T-helper 1 cell treated with Interleukin-12 subunit alpha and Interleukin-12 subunit beta and Interleukin-4 antibody, amounts not matched to agents 30 μg/mL and 1 μg/mL, for 36 hours (primary cell): ENCODE measurements at regions not wholly inside any gene's neighbourhood (a gene's known extent, or its start where the extent isn't known, plus 50 kb on each side); places are given as distances from the start of the nearest gene placed in this dataset.
"Not testable (repeated sequence)": the region's sequence is repeated elsewhere in the genome, so short reads cannot be mapped to it uniquely, and the experiment has no call there.

Source experiments
- H3K27ac Mint-ChIP-seq: one replicate; pipeline ENCODE4 v1.8.0; 2021; ENCODE audit warnings: mild to moderate bottlenecking, mixed read lengths
- H3K27me3 Mint-ChIP-seq: one replicate; pipeline ENCODE4 v1.8.0; 2021; ENCODE audit warnings: low read depth, mixed read lengths
- H3K36me3 Mint-ChIP-seq: one replicate; pipeline ENCODE4 v1.8.0; 2021; ENCODE audit warnings: low read depth, mixed read lengths
- H3K4me1 Mint-ChIP-seq: one replicate; pipeline ENCODE4 v1.8.0; 2021; ENCODE audit warnings: low read depth, mixed read lengths
- H3K4me3 Mint-ChIP-seq: one replicate; pipeline ENCODE4 v1.8.0; 2021; ENCODE audit warnings: mild to moderate bottlenecking, moderate library complexity, mixed read lengths
- H3K9me3 Mint-ChIP-seq: one replicate; pipeline ENCODE4 v1.8.0; 2021; ENCODE audit warnings: mixed read lengths

- Mint-ChIP-seq H3K4me3 (no peak overlapping the region), H3K36me3 (no peaks in the 10 kb centered on the region), H3K27ac (no peak overlapping the region), H3K4me1 (no peaks in the 10 kb centered on the region), H3K9me3 (peaks cover 8% of the 10 kb centered on the region), H3K27me3 (no peaks in the 10 kb centered on the region)
Observed at GRCh38 chr7:69540287-69540686, 58.0 kb upstream of the AUTS2 start.

- not testable (repeated sequence) for H3K4me3 Mint-ChIP-seq
Observed at GRCh38 chr7:69541779-69542432, 56.4 kb upstream of the AUTS2 start.

GRCh38 chr7:69545175-69545574, 53.1 kb upstream of the AUTS2 start:
- Mint-ChIP-seq H3K27me3 (no peaks in the 10 kb centered on the region), H3K4me1 (no peaks in the 10 kb centered on the region), H3K4me3 (no peak overlapping the region), H3K36me3 (no peaks in the 10 kb centered on the region), H3K9me3 (peaks cover 8% of the 10 kb centered on the region), H3K27ac (no peak overlapping the region)

More at GRCh38 chr7:69541779-69542432, 56.4 kb upstream of the AUTS2 start:
- not testable (repeated sequence) for H3K27ac Mint-ChIP-seq, H3K4me1 Mint-ChIP-seq, H3K9me3 Mint-ChIP-seq, H3K27me3 Mint-ChIP-seq, H3K36me3 Mint-ChIP-seq
